ENCODE measurements at regions not wholly inside any gene's neighbourhood (a gene's known extent, or its start where the extent isn't known, plus 50 kb on each side); places are given as distances from the start of the nearest gene placed in this dataset.
"Not testable (repeated sequence)": the region's sequence is repeated elsewhere in the genome, so short reads cannot be mapped to it uniquely, and the experiment has no call there.

DNA sequence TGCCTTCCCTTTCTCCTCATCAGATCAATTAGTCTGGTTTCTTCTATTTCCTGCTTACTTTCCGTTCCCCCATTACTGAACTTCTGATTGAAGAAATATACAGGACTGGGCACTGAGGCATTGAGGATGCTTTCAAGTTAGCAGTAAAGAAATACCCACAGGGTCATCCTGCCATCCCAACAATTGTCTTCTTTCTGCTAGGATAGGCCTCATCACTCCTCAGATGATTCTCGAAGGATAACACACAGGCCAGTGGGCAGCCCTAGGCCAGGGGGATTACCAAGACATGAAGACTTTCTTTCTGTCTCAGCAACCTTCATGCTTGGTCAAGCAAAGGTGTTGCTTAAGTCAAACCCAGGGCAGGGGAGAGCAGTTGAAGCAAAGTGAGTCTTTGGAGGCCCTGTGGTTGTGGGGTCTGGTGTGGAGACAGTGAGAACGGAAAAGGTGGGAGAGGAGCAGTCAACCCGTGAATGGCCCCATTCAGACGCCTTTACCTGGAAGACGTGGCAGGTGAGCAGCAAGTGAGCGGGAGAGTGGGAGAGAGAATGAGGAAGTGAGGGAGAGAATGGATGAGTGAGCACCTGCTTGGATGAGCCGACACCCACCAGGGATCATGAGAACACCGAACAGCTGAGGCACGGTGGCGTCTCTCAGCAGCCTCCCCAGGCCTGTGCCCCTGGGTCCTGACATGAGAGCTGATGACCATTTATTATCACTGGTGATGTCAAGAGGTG, 462.9 kb downstream of the PREX1 start:
- no peak overlapping the region for H3K27ac Mint-ChIP-seq
- intact Hi-C loops (cut with micrococcal nuclease), result no loop called here
- no peak overlapping the region for H3K4me3 Mint-ChIP-seq (ENCODE audit: low read depth)
- peaks cover 6% of the 10 kb centered on the region for H3K9me3 Mint-ChIP-seq
- H3K27me3 Mint-ChIP-seq (ENCODE audit: low read depth), result peaks cover 5% of the 10 kb centered on the region
- H3K36me3 Mint-ChIP-seq (ENCODE audit: low read depth), result no peaks in the 10 kb centered on the region
- H3K4me1 Mint-ChIP-seq (ENCODE audit: low read depth), result peaks cover 7% of the 10 kb centered on the region
- no peak for DNase-seq (ENCODE audit: low spot score)

DNA sequence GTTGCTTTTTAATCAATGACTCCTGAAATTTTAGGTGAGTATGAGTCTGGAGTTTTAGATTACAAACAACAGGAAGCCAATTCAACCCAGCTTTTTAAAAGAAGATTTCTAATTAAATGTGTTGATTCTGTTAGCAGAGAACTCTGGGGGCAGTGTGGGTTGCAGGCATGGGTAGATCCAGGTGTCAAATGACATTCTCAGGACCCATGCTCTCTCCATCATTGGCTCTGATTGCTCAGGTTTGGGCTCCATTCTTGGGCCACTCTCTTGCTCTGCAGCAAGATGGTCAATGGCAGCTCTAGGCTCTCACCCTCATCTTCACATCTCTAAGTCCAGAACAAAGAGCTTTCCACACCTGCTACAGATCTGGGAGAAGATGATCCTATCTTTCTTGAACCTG, 463.7 kb downstream of the PREX1 start:
- Mint-ChIP-seq H3K27me3 (ENCODE audit: low read depth) (peaks cover 5% of the 10 kb centered on the region), H3K4me3 (ENCODE audit: low read depth) (no peak overlapping the region), H3K27ac (no peak overlapping the region), H3K4me1 (ENCODE audit: low read depth) (peaks cover 7% of the 10 kb centered on the region), H3K9me3 (peaks cover 6% of the 10 kb centered on the region), H3K36me3 (ENCODE audit: low read depth) (no peaks in the 10 kb centered on the region)
- intact Hi-C loops (cut with micrococcal nuclease), result no loop called here
- DNase-seq (ENCODE audit: low spot score), result no peak

DNA sequence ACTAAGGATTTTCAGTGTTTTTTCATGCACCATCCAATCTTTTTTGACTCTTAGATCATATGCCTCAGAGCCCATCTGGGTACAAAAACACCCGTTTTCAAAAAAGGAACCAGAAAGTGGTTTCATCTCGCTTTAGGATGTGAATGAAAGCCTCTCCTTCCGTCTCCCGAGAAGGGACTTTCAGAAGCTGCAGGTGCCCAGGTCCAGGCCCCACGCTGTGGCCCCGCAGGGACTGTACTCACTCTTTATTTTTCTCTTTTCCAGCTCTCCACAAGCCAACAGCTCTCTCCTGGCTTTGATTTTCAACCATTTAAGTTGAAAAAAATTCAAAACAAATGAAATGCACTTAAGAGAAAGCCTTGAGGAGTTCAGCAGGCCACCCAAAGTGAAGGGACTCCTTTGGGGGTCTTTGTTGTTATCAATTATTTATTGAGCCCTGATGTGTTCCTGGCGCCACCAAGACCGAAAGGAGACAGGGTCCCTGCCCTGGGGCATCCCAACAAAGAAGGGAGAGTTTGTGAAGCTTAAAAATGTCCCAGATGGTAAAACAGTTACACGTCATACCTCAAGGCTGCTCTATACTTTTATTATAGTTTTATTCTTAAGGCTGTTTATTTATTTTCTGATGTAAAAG, 467.3 kb downstream of the PREX1 start:
- no peaks in the 10 kb centered on the region for H3K36me3 Mint-ChIP-seq (ENCODE audit: low read depth)
- no peak overlapping the region for H3K27ac Mint-ChIP-seq
- intact Hi-C loops (cut with micrococcal nuclease), result no loop called here
- H3K4me3 Mint-ChIP-seq (ENCODE audit: low read depth), result no peak overlapping the region
- no peaks in the 10 kb centered on the region for H3K9me3 Mint-ChIP-seq
- H3K27me3 Mint-ChIP-seq (ENCODE audit: low read depth), result peaks cover 2% of the 10 kb centered on the region
- no peaks in the 10 kb centered on the region for H3K4me1 Mint-ChIP-seq (ENCODE audit: low read depth)
- no peak for DNase-seq (ENCODE audit: low spot score)

DNA sequence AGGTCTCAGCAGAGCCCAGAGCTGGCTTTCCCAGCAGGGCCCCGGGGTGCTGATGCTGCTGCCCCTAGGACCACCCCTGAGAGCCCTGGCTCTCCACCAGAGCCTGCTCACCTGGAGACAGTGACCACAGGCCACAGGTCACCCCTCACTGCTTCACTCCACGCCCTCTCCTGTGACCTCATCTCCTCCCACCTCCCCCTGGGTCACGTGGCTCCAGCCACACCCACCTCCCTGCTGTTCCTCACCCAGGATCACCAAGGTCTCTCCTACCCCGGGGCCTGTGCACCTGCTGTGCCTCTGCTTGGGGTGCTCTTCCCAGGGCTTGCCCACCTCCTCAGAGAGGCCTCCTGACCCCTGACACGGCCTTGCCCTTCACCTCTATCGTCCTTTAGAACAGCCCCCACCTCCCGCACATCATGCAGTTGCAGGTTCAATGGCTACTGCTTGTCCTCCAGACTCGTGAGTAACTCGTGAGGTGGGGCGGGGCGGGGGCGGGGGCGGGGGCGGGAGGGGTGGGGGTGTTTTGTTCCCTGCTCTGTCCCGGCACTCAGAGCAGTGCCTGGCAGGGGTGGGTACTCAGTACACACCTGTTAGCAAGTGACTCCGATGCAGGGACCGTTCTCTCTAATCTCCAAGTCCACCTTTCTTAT, 468.0 kb downstream of the PREX1 start:
- DNase-seq (ENCODE audit: low spot score), result no peak
- H3K36me3 Mint-ChIP-seq (ENCODE audit: low read depth), result no peaks in the 10 kb centered on the region
- no peaks in the 10 kb centered on the region for H3K4me1 Mint-ChIP-seq (ENCODE audit: low read depth)
- peaks cover 2% of the 10 kb centered on the region for H3K27me3 Mint-ChIP-seq (ENCODE audit: low read depth)
- H3K27ac Mint-ChIP-seq, result no peak overlapping the region
- H3K9me3 Mint-ChIP-seq, result no peaks in the 10 kb centered on the region
- H3K4me3 Mint-ChIP-seq (ENCODE audit: low read depth), result no peak overlapping the region
- intact Hi-C loops (cut with micrococcal nuclease), result no loop called here

- intact Hi-C loops (cut with micrococcal nuclease); H3K36me3 Mint-ChIP-seq (ENCODE audit: low read depth); H3K27ac Mint-ChIP-seq; H3K4me3 Mint-ChIP-seq (ENCODE audit: low read depth); H3K4me1 Mint-ChIP-seq (ENCODE audit: low read depth); DNase-seq (ENCODE audit: low spot score); H3K27me3 Mint-ChIP-seq (ENCODE audit: low read depth); H3K9me3 Mint-ChIP-seq: not testable (repeated sequence)
These were observed 468.8 kb downstream of the PREX1 start for GRCh38 chr20:48359055-48359390.

- Mint-ChIP-seq H3K27me3 (ENCODE audit: low read depth) (peaks cover 2% of the 10 kb centered on the region), H3K9me3 (no peaks in the 10 kb centered on the region), H3K4me1 (ENCODE audit: low read depth) (no peaks in the 10 kb centered on the region), H3K27ac (no peak overlapping the region), H3K4me3 (ENCODE audit: low read depth) (no peak overlapping the region), H3K36me3 (ENCODE audit: low read depth) (no peaks in the 10 kb centered on the region)
- intact Hi-C loops (cut with micrococcal nuclease), result no loop called here
- no peak for DNase-seq (ENCODE audit: low spot score)
These were observed 469.4 kb downstream of the PREX1 start for GRCh38 chr20:48358176-48359054.

DNA sequence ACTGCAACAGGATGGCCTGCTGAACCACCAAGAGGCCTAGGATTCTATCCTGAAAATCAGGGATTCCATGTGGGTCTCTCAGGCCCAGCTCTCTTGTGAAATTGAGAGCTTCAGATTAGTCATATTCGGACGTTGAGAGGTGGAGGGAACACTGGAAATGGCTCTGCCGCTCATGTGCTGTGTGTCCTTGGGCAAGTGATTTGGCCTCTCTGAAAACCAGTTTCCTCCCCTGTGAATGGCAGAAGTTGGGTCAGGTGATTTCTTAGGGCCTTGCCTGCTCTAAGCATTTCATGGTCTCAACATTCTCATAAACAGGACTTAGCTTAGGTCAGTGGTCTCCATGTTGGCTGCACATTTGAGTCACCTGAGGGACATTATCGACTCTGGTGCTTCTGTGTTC, 470.1 kb downstream of the PREX1 start:
- no peak overlapping the region for H3K4me3 Mint-ChIP-seq (ENCODE audit: low read depth)
- intact Hi-C loops (cut with micrococcal nuclease), result no loop called here
- H3K36me3 Mint-ChIP-seq (ENCODE audit: low read depth), result no peaks in the 10 kb centered on the region
- H3K4me1 Mint-ChIP-seq (ENCODE audit: low read depth), result no peaks in the 10 kb centered on the region
- DNase-seq (ENCODE audit: low spot score), result no peak
- no peak overlapping the region for H3K27ac Mint-ChIP-seq
- H3K27me3 Mint-ChIP-seq (ENCODE audit: low read depth), result peaks cover 2% of the 10 kb centered on the region
- no peaks in the 10 kb centered on the region for H3K9me3 Mint-ChIP-seq

- DNase-seq (ENCODE audit: low spot score), result no peak
- H3K9me3 Mint-ChIP-seq, result no peaks in the 10 kb centered on the region
- H3K4me1 Mint-ChIP-seq (ENCODE audit: low read depth), result no peaks in the 10 kb centered on the region
- no peak overlapping the region for H3K27ac Mint-ChIP-seq
- intact Hi-C loops (cut with micrococcal nuclease), result no loop called here
- H3K36me3 Mint-ChIP-seq (ENCODE audit: low read depth), result no peaks in the 10 kb centered on the region
- H3K27me3 Mint-ChIP-seq (ENCODE audit: low read depth), result peaks cover 6% of the 10 kb centered on the region
- no peak overlapping the region for H3K4me3 Mint-ChIP-seq (ENCODE audit: low read depth)
These were observed 472.9 kb downstream of the PREX1 start for GRCh38 chr20:48354903-48355302.

DNA sequence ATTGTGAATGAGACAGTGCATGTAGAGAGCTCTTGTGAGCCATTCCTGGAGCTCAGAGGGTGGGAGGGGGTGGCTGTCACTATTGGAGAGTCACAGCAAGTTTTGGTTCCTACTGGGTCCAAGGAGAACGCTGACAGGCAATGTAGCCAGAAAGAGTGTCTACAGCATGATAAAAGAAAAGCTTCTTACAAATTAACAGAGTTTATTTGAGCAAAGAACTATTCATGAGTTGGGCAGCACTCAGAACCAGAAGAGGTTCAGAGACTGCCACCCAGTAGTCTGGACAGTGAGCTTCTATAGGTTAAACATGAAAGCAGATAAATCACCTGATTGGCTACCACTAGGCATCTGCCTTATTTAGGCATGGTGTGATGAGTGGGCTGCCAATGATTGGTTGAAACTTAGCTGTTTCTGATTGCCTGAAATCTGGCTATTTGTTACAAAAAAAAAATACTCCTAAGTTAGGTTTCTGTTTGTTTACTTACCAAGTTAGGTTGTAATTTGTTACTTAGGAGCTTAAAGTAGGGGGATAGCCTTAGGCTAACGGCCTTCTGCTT, 473.4 kb downstream of the PREX1 start:
- H3K4me1 Mint-ChIP-seq (ENCODE audit: low read depth), result no peaks in the 10 kb centered on the region
- H3K36me3 Mint-ChIP-seq (ENCODE audit: low read depth), result no peaks in the 10 kb centered on the region
- DNase-seq (ENCODE audit: low spot score), result no peak
- intact Hi-C loops (cut with micrococcal nuclease), result no loop called here
- no peak overlapping the region for H3K4me3 Mint-ChIP-seq (ENCODE audit: low read depth)
- no peaks in the 10 kb centered on the region for H3K9me3 Mint-ChIP-seq
- no peak overlapping the region for H3K27ac Mint-ChIP-seq
- H3K27me3 Mint-ChIP-seq (ENCODE audit: low read depth), result peaks cover 6% of the 10 kb centered on the region

- intact Hi-C loops (cut with micrococcal nuclease), result no loop called here
- Mint-ChIP-seq H3K9me3 (no peaks in the 10 kb centered on the region), H3K27me3 (ENCODE audit: low read depth) (peaks cover 4% of the 10 kb centered on the region)
These were observed 475.2 kb downstream of the PREX1 start for GRCh38 chr20:48352628-48353027.

DNA sequence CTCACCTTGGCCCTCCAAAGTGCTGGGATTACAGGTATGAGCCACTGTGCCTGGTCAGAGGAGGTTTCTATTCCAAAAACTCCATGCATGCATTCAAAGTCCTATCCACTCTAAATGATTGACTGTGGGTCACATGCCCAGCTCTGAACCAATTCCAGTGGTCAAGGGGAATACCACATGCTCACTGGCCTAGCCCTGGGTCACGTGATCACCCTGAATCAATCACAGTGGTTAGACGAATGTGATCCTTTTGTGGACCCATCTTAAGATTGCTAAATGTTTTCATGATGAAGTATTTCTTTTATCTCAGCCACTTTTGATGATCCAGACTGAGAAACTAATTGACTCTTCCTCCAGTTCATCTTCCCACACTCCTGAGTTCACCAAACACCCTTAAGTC, 475.8 kb downstream of the PREX1 start:
- H3K4me1 Mint-ChIP-seq (ENCODE audit: low read depth), result no peaks in the 10 kb centered on the region
- H3K4me3 Mint-ChIP-seq (ENCODE audit: low read depth), result no peak overlapping the region
- no peaks in the 10 kb centered on the region for H3K36me3 Mint-ChIP-seq (ENCODE audit: low read depth)
- intact Hi-C loops (cut with micrococcal nuclease), result no loop called here
- H3K27ac Mint-ChIP-seq, result no peak overlapping the region
- DNase-seq (ENCODE audit: low spot score), result no peak
- no peaks in the 10 kb centered on the region for H3K9me3 Mint-ChIP-seq
- peaks cover 4% of the 10 kb centered on the region for H3K27me3 Mint-ChIP-seq (ENCODE audit: low read depth)

More at GRCh38 chr20:48352628-48353027, 475.2 kb downstream of the PREX1 start:
- no peaks in the 10 kb centered on the region for H3K4me1 Mint-ChIP-seq (ENCODE audit: low read depth)
- no peak overlapping the region for H3K27ac Mint-ChIP-seq
- no peak overlapping the region for H3K4me3 Mint-ChIP-seq (ENCODE audit: low read depth)
- no peak for DNase-seq (ENCODE audit: low spot score)
- H3K36me3 Mint-ChIP-seq (ENCODE audit: low read depth), result no peaks in the 10 kb centered on the region

GRCh38 chr20:48350313-48350988, 477.3 kb downstream of the PREX1 start:
- H3K27me3 Mint-ChIP-seq (ENCODE audit: low read depth), result peaks cover 4% of the 10 kb centered on the region
- DNase-seq (ENCODE audit: low spot score), result no peak
- H3K4me1 Mint-ChIP-seq (ENCODE audit: low read depth), result no peaks in the 10 kb centered on the region

More at GRCh38 chr20:48350313-48350988, 477.3 kb downstream of the PREX1 start:
- no peak overlapping the region for H3K27ac Mint-ChIP-seq
- no peaks in the 10 kb centered on the region for H3K9me3 Mint-ChIP-seq
- intact Hi-C loops (cut with micrococcal nuclease), result no loop called here
- H3K36me3 Mint-ChIP-seq (ENCODE audit: low read depth), result no peaks in the 10 kb centered on the region
- H3K4me3 Mint-ChIP-seq (ENCODE audit: low read depth), result no peak overlapping the region
